ENCODE measurements at regions not wholly inside any gene's neighbourhood (a gene's known extent, or its start where the extent isn't known, plus 50 kb on each side); places are given as distances from the start of the nearest gene placed in this dataset.

DNA sequence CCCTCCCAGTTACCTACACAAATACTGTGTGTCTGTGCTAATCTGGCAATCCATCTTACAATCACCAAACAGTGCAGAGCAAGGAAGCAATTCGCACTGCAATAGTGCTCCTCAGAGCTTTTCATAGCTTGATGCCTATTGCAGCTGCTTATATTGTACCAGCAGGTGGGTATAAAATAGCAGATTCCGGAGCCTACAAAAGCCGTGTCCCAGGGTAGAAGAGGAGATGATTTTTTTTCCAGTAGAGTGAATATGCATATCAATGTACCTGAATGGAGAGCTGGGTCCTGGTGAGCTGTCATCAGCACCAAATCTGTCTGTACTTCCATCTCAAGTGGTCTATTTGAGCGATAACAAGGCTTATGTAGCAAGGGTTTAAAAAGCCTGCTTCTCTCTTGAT, 668.4 kb downstream of the DIAPH3 start:
- intact Hi-C loops (cut with DNase I; ENCODE audit: low total_unique reads), result no loop called here
- Histone ChIP-seq H3K36me3 (ENCODE audit: low read depth, missing control alignments) (no peaks in the 10 kb centered on the region), H3K4me3 (no peak overlapping the region), H3K9me3 (no peaks in the 10 kb centered on the region), H3K4me1 (peaks cover 4% of the 10 kb centered on the region), H3K27me3 (no peaks in the 10 kb centered on the region), H3K27ac (no peak overlapping the region)
- TF ChIP-seq POLR2A (IDR thresholded peaks at IDR 0.05) (no peak), CTCF (IDR thresholded peaks at IDR 0.05) (no peak)
- WGBS, 2 donors, result 85 to 91% methylated on average over 4 of the region's 4 CpGs
- DNase-seq, result no peak

GRCh38 chr13:59495936-59496512, 667.7 kb downstream of the DIAPH3 start:
- peaks cover 4% of the 10 kb centered on the region for H3K4me1 ChIP-seq
- no peaks in the 10 kb centered on the region for H3K9me3 ChIP-seq
- intact Hi-C loops (cut with DNase I; ENCODE audit: low total_unique reads), result no loop called here
- TF ChIP-seq POLR2A (IDR thresholded peaks at IDR 0.05) (no peak), CTCF (IDR thresholded peaks at IDR 0.05) (no peak)
- H3K27me3 ChIP-seq, result no peaks in the 10 kb centered on the region
- DNase-seq, result no peak
- WGBS, 2 donors, result 63 to 77% methylated on average over 7 of the region's 7 CpGs
- H3K4me3 ChIP-seq, result no peak overlapping the region
- H3K27ac ChIP-seq, result no peak overlapping the region
- no peaks in the 10 kb centered on the region for H3K36me3 ChIP-seq (ENCODE audit: low read depth, missing control alignments)

DNA sequence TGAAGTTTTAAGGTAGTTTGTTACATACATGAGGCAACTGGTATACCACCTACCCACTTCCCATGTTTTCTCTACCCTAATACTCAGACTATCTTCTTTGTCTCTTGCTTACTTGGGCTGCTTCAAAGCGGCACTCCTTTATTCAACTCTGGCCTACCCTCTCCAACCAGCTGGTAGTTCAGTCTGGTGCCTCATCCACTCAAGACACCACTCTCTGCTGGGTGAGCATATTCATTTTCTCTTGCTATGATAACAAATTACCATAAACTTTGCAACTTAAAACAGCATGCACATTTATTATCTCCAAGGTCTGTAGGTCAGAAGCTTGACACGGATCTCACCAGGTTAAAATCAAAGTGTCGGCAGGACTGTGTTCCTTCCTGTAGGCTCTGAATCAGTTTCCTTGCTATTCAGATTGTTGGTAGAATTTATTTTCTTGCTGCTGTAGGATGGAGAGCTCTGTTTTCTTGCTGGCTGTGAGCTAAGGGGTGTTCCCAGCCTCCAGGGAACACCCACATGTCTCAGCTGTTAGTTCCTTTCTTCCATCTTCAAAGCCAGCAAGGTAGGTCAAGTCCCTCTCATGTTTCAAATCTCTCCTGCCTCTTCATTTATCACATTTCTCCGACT, 666.0 kb downstream of the DIAPH3 start:
- Histone ChIP-seq H3K9me3 (no peaks in the 10 kb centered on the region), H3K4me1 (peaks cover 4% of the 10 kb centered on the region), H3K27me3 (no peaks in the 10 kb centered on the region), H3K27ac (no peak overlapping the region), H3K4me3 (no peak overlapping the region), H3K36me3 (ENCODE audit: low read depth, missing control alignments) (no peaks in the 10 kb centered on the region)
- intact Hi-C loops (cut with DNase I; ENCODE audit: low total_unique reads), result no loop called here
- DNase-seq, result no peak
- 78 to 85% methylated on average over 4 of the region's 4 CpGs for WGBS, 2 donors
- TF ChIP-seq CTCF (IDR thresholded peaks at IDR 0.05), result no peak
- TF ChIP-seq POLR2A (IDR thresholded peaks at IDR 0.05), result no peak

DNA sequence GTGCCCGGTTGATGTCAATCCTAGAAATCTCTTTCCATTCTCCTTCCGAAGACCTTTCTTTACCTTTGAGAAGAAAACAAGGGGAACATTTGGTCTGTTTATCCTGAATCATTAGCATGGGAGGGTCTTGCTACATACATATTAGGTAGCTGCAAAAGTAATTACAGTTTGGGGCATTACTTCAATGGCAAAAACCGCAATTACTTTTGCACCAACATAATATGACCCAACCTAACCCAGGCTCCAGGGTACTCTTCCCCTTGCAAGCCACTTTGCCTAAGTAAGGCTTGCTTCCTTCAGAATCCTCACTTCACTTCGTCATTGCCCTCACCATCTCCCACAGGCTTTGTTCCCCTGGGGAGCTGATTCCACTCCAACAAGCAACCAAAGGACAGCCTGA, 662.7 kb downstream of the DIAPH3 start:
- WGBS, 2 donors, result 91 to 94% methylated on average over 4 of the region's 4 CpGs
- intact Hi-C loops (cut with DNase I; ENCODE audit: low total_unique reads), result no loop called here
- no peak overlapping the region for H3K27ac ChIP-seq
- no peaks in the 10 kb centered on the region for H3K4me1 ChIP-seq
- no peaks in the 10 kb centered on the region for H3K27me3 ChIP-seq
- no peaks in the 10 kb centered on the region for H3K36me3 ChIP-seq (ENCODE audit: low read depth, missing control alignments)
- no peak for DNase-seq
- H3K9me3 ChIP-seq, result no peaks in the 10 kb centered on the region
- TF ChIP-seq POLR2A (IDR thresholded peaks at IDR 0.05) (no peak), CTCF (IDR thresholded peaks at IDR 0.05) (no peak)
- no peak overlapping the region for H3K4me3 ChIP-seq

- intact Hi-C loops (cut with DNase I; ENCODE audit: low total_unique reads), result no loop called here
- no peaks in the 10 kb centered on the region for H3K4me1 ChIP-seq
- H3K27ac ChIP-seq, result no peak overlapping the region
- H3K4me3 ChIP-seq, result no peak overlapping the region
- no peak for DNase-seq
- H3K27me3 ChIP-seq, result no peaks in the 10 kb centered on the region
- no peak for TF ChIP-seq CTCF (IDR thresholded peaks at IDR 0.05)
- no peak for TF ChIP-seq POLR2A (IDR thresholded peaks at IDR 0.05)
- H3K36me3 ChIP-seq (ENCODE audit: low read depth, missing control alignments), result no peaks in the 10 kb centered on the region
- no peaks in the 10 kb centered on the region for H3K9me3 ChIP-seq
- WGBS, 2 donors, result 68 to 81% methylated on average over 5 of the region's 5 CpGs
These were observed 659.3 kb downstream of the DIAPH3 start for GRCh38 chr13:59504407-59504806.
